HepG2 (cell line): ENCODE measurements at regions not wholly inside any gene's neighbourhood (a gene's known extent, or its start where the extent isn't known, plus 50 kb on each side); places are given as distances from the start of the nearest gene placed in this dataset.
"Not testable (repeated sequence)": the region's sequence is repeated elsewhere in the genome, so short reads cannot be mapped to it uniquely, and the experiment has no call there.

Source experiments
- CEBPG ChIP-seq: IDR thresholded peaks from 2 replicates; pipeline ENCODE4 v1.6.1; 2016
- CHD2 ChIP-seq: IDR thresholded peaks from 2 replicates; pipeline ENCODE4 v1.6.1; 2011; ENCODE audit warnings: low read depth, low read length, improper control_type of control experiment
- CTCF ChIP-seq: sonication (generic); formaldehyde crosslinking; IDR thresholded peaks from 2 replicates; pipeline ENCODE4 v1.5.0; 2020; ENCODE audit warnings: mild to moderate bottlenecking, missing genetic modification reagents, moderate library complexity
- DMAP1 ChIP-seq: IDR thresholded peaks from 2 replicates; pipeline ENCODE4 v1.6.1; 2016
- FOXC1 ChIP-seq: sonication (generic); formaldehyde crosslinking; IDR thresholded peaks from 2 replicates; pipeline ENCODE4 v1.8.0; 2022; ENCODE audit warnings: mild to moderate bottlenecking, missing genetic modification reagents, borderline replicate concordance
- JUN ChIP-seq: sonication (generic); formaldehyde crosslinking; IDR thresholded peaks from 2 replicates; pipeline ENCODE4 v1.4.0; 2020; ENCODE audit warnings: mild to moderate bottlenecking, missing genetic modification reagents
- POLR2AphosphoS5 ChIP-seq: IDR thresholded peaks from 2 replicates; pipeline ENCODE4 v1.6.1; 2012; ENCODE audit warnings: low read depth, low read length
- SIN3A ChIP-seq: IDR thresholded peaks from 2 replicates; pipeline ENCODE4 v1.6.1; 2011; ENCODE audit warnings: low read depth, mild to moderate bottlenecking, control low read depth, low read length, borderline replicate concordance
- TRAFD1 ChIP-seq: sonication (generic); formaldehyde crosslinking; IDR thresholded peaks from 2 replicates; pipeline ENCODE4 v1.5.1; 2020; ENCODE audit warnings: missing genetic modification reagents, mild to moderate bottlenecking, borderline replicate concordance
- ZC3H4 ChIP-seq: sonication (generic); formaldehyde crosslinking; IDR thresholded peaks from 2 replicates; pipeline ENCODE4 v1.4.0; 2020; ENCODE audit warnings: missing genetic modification reagents, borderline replicate concordance
- ZNF292 ChIP-seq: sonication (generic); formaldehyde crosslinking; IDR thresholded peaks from 2 replicates; pipeline ENCODE4 v1.8.1; 2022; ENCODE audit warnings: mild to moderate bottlenecking, low read depth, missing genetic modification reagents, borderline replicate concordance

- not testable (repeated sequence) for TF ChIP-seq FOXC1 (CRISPR knock-in tag); ZNF292 (CRISPR knock-in tag); CHD2; CTCF; TRAFD1 (CRISPR knock-in tag); CEBPG; DMAP1; ZC3H4; POLR2AphosphoS5; JUN (CRISPR knock-in tag); SIN3A
These were observed 655.4 kb downstream of the VGLL3 start for GRCh38 chr3:86335566-86335965.
